HG02970 (cell line): ENCODE measurements at regions not wholly inside any gene's neighbourhood (a gene's known extent, or its start where the extent isn't known, plus 50 kb on each side); places are given as distances from the start of the nearest gene placed in this dataset.

Experiments
- ATAC-seq: cut with Tn5 transposase; IDR thresholded peaks from one replicate; pipeline ENCODE4 v1.9.1; 2021; ENCODE audit warnings: mild to moderate bottlenecking, moderate library complexity, moderate number of reproducible peaks; ENCODE audit not compliant: unreplicated experiment, low FRiP score

- no peak for ATAC-seq
Measured at GRCh38 chr5:124342584-124342983, 403.9 kb downstream of the ZNF608 start.

GRCh38 chr5:124342027-124342471 lies 404.4 kb downstream of the ZNF608 start:
- ATAC-seq, result no peak

GRCh38 chr5:124341066-124341858 lies 405.2 kb downstream of the ZNF608 start:
- no peak for ATAC-seq

GRCh38 chr5:124337996-124338395 lies 408.4 kb downstream of the ZNF608 start:
- no peak for ATAC-seq

GRCh38 chr5:124333298-124333979 lies 413.0 kb downstream of the ZNF608 start:
- ATAC-seq, result no peak

- no peak for ATAC-seq
Measured at GRCh38 chr5:124332273-124332672, 414.2 kb downstream of the ZNF608 start.

- ATAC-seq, result no peak
Measured at GRCh38 chr5:124330595-124331220, 415.7 kb downstream of the ZNF608 start.

GRCh38 chr5:124328201-124328600 lies 418.2 kb downstream of the ZNF608 start:
- no peak for ATAC-seq

GRCh38 chr5:124318661-124319060 lies 427.8 kb downstream of the ZNF608 start:
- ATAC-seq, result no peak

GRCh38 chr5:124317451-124317850 lies 429.0 kb downstream of the ZNF608 start:
- no peak for ATAC-seq

- ATAC-seq, result no peak
Measured at GRCh38 chr5:124315741-124316415, 430.6 kb downstream of the ZNF608 start.

- no peak for ATAC-seq
Measured at GRCh38 chr5:124310453-124310852, 436.0 kb downstream of the ZNF608 start.

- ATAC-seq, result no peak
Measured at GRCh38 chr5:124309241-124309980, 437.0 kb downstream of the ZNF608 start.

GRCh38 chr5:124303366-124303765 lies 443.1 kb downstream of the ZNF608 start:
- ATAC-seq, result no peak

- ATAC-seq, result no peak
Measured at GRCh38 chr5:124302533-124302932, 443.9 kb downstream of the ZNF608 start.

GRCh38 chr5:124301850-124302249 lies 444.6 kb downstream of the ZNF608 start:
- no peak for ATAC-seq

- no peak for ATAC-seq
Measured at GRCh38 chr5:124300815-124301621, 445.4 kb downstream of the ZNF608 start.

- ATAC-seq, result no peak
Measured at GRCh38 chr5:124297826-124298225, 448.6 kb downstream of the ZNF608 start.

GRCh38 chr5:124292322-124292855 lies 454.1 kb downstream of the ZNF608 start:
- ATAC-seq, result no peak
